Epithelial cell of esophagus (primary cell): ENCODE measurements at regions not wholly inside any gene's neighbourhood (a gene's known extent, or its start where the extent isn't known, plus 50 kb on each side); places are given as distances from the start of the nearest gene placed in this dataset.
A peak's percentile ranks its signal among the peaks of the same experiment; 100 is the strongest.

Experiments used
- DNase-seq: peaks from one replicate; pipeline ENCODE4 v3.0.0; 2010; ENCODE audit warnings: low read depth
- H3K4me3 ChIP-seq: 2 replicates; pipeline ENCODE4 v1.5.1; 2011; ENCODE audit warnings: mild to moderate bottlenecking, low read length, control low read depth
- CTCF ChIP-seq: IDR thresholded peaks from 2 replicates; pipeline ENCODE4 v1.5.1; 2011; ENCODE audit warnings: low read depth, mild to moderate bottlenecking, low read length, control low read depth, inconsistent platforms; ENCODE audit not compliant: insufficient read depth; ENCODE audit errors: missing control alignments

- no peak overlapping the region for H3K4me3 ChIP-seq
- no peak for DNase-seq
- TF ChIP-seq CTCF = no peak
Measured at GRCh38 chr18:37654731-37655369, 89.3 kb upstream of the CELF4 start.

GRCh38 chr18:37654034-37654433 lies 88.4 kb upstream of the CELF4 start:
- no peak for DNase-seq
- no peak for TF ChIP-seq CTCF
- H3K4me3 ChIP-seq = no peak overlapping the region

GRCh38 chr18:37653618-37654017 lies 88.0 kb upstream of the CELF4 start:
- no peak for DNase-seq
- no peak overlapping the region for H3K4me3 ChIP-seq
- no peak for TF ChIP-seq CTCF

GRCh38 chr18:37649930-37650329 lies 84.3 kb upstream of the CELF4 start:
- peak; percentile 4 for DNase-seq
- no peak for TF ChIP-seq CTCF
- no peak overlapping the region for H3K4me3 ChIP-seq

GRCh38 chr18:37649416-37649815 lies 83.8 kb upstream of the CELF4 start:
- DNase-seq = no peak
- no peak overlapping the region for H3K4me3 ChIP-seq
- TF ChIP-seq CTCF = no peak

- DNase-seq = peak; percentile 49
- TF ChIP-seq CTCF = no peak
- H3K4me3 ChIP-seq = no peak overlapping the region
Measured at GRCh38 chr18:37641573-37641972, 76.0 kb upstream of the CELF4 start.

- TF ChIP-seq CTCF = no peak
- H3K4me3 ChIP-seq = no peak overlapping the region
- DNase-seq = no peak
Measured at GRCh38 chr18:37640504-37640903, 74.9 kb upstream of the CELF4 start.
